Neural progenitor cell (in vitro differentiated cells): ENCODE measurements at regions not wholly inside any gene's neighbourhood (a gene's known extent, or its start where the extent isn't known, plus 50 kb on each side); places are given as distances from the start of the nearest gene placed in this dataset.

Experiments
- DNase-seq: peaks from one replicate; pipeline ENCODE4 v3.0.0-alpha.2; 2016; ENCODE audit warnings: low spot score
- H2AFZ ChIP-seq: fragments of 200-600 bp; sonication (generic); replicated peaks from 2 replicates; pipeline ENCODE4 v1.6.1; 2016; ENCODE audit warnings: antibody characterized with exemption
- H3F3A ChIP-seq: fragments of 200-600 bp; sonication (generic); 2 replicates; pipeline ENCODE4 v1.6.1; 2016; ENCODE audit warnings: antibody characterized with exemption, low read depth
- H3K27ac ChIP-seq: fragments of 200-600 bp; sonication (generic); 2 replicates; pipeline ENCODE4 v1.5.1; 2016; ENCODE audit warnings: mild to moderate bottlenecking
- H3K27me3 ChIP-seq: fragments of 200-600 bp; sonication (generic); 2 replicates; pipeline ENCODE4 v1.6.1; 2016; ENCODE audit warnings: mild to moderate bottlenecking, moderate library complexity
- H3K36me3 ChIP-seq: fragments of 200-600 bp; sonication (generic); 2 replicates; pipeline ENCODE4 v1.5.1; 2016
- H3K4me1 ChIP-seq: fragments of 200-600 bp; sonication (generic); 2 replicates; pipeline ENCODE4 v1.6.1; 2016; ENCODE audit warnings: mixed run types
- H3K4me2 ChIP-seq: fragments of 200-600 bp; sonication (generic); 2 replicates; pipeline ENCODE4 v1.6.1; 2016
- H3K4me3 ChIP-seq: fragments of 200-600 bp; sonication (generic); 2 replicates; pipeline ENCODE4 v1.5.1; 2016
- H3K79me2 ChIP-seq: fragments of 200-600 bp; sonication (generic); 2 replicates; pipeline ENCODE4 v1.6.1; 2016; ENCODE audit warnings: low read depth
- H3K9ac ChIP-seq: fragments of 200-600 bp; sonication (generic); 2 replicates; pipeline ENCODE4 v1.6.1; 2016
- H3K9me3 ChIP-seq: fragments of 200-600 bp; sonication (generic); 2 replicates; pipeline ENCODE4 v1.5.1; 2016; ENCODE audit warnings: low read depth
- H4K20me1 ChIP-seq: fragments of 200-600 bp; sonication (generic); 2 replicates; pipeline ENCODE4 v1.6.1; 2016; ENCODE audit warnings: low read depth
- H3K27ac Mint-ChIP-seq: 3 replicates; pipeline ENCODE4 v1.8.0; 2021; ENCODE audit warnings: mixed read lengths
- H3K27me3 Mint-ChIP-seq: 2 replicates; pipeline ENCODE4 v1.8.0; 2022; ENCODE audit warnings: low read depth, mild to moderate bottlenecking, inconsistent platforms, moderate library complexity, mixed read lengths; ENCODE audit not compliant: insufficient read depth
- H3K36me3 Mint-ChIP-seq: 3 replicates; pipeline ENCODE4 v1.8.0; 2021; ENCODE audit warnings: mixed read lengths
- H3K4me1 Mint-ChIP-seq: 3 replicates; pipeline ENCODE4 v1.8.0; 2021; ENCODE audit warnings: mixed read lengths
- H3K4me3 Mint-ChIP-seq: 3 replicates; pipeline ENCODE4 v1.8.0; 2021; ENCODE audit warnings: mild to moderate bottlenecking, moderate library complexity, mixed read lengths
- H3K9me3 Mint-ChIP-seq: 3 replicates; pipeline ENCODE4 v1.8.0; 2020; ENCODE audit warnings: mixed read lengths
- CTCF ChIP-seq: fragments of 200-600 bp; sonication (generic); IDR thresholded peaks from 2 replicates; pipeline ENCODE4 v1.5.1; 2017; ENCODE audit warnings: antibody characterized with exemption, mild to moderate bottlenecking
- EZH2 ChIP-seq: fragments of 200-600 bp; sonication (generic); IDR thresholded peaks from 2 replicates; pipeline ENCODE4 v1.6.1; 2017; ENCODE audit warnings: antibody characterized with exemption, mild to moderate bottlenecking, moderate library complexity
- EZH2phosphoT487 ChIP-seq: fragments of 200-600 bp; sonication (generic); IDR thresholded peaks from 2 replicates; pipeline ENCODE4 v1.6.1; 2017; ENCODE audit warnings: antibody characterized with exemption

GRCh38 chr10:105793071-105793470 is 1152.0 kb downstream of the SORCS3 start:
- Mint-ChIP-seq H3K4me1 (peaks cover 7% of the 10 kb centered on the region), H3K36me3 (no peaks in the 10 kb centered on the region), H3K27me3 (no peaks in the 10 kb centered on the region), H3K9me3 (no peaks in the 10 kb centered on the region), H3K27ac (no peak overlapping the region), H3K4me3 (no peak overlapping the region)
- no peaks in the 10 kb centered on the region for H4K20me1 ChIP-seq
- no peak overlapping the region for H3K27ac ChIP-seq
- peaks cover 8% of the 10 kb centered on the region for H3K4me1 ChIP-seq
- no peaks in the 10 kb centered on the region for H3K36me3 ChIP-seq
- no peaks in the 10 kb centered on the region for H3K27me3 ChIP-seq
- no peak overlapping the region for H3K4me3 ChIP-seq
- no peaks in the 10 kb centered on the region for H3K79me2 ChIP-seq
- no peak for DNase-seq
- no peak overlapping the region for H3K4me2 ChIP-seq
- H2AFZ ChIP-seq, result no peak overlapping the region
- no peak overlapping the region for H3K9ac ChIP-seq
- TF ChIP-seq EZH2phosphoT487 (no peak), CTCF (no peak), EZH2 (no peak)
- H3F3A ChIP-seq, result no peaks in the 10 kb centered on the region
- no peaks in the 10 kb centered on the region for H3K9me3 ChIP-seq

- H3K9ac ChIP-seq, result no peak overlapping the region
Measured at GRCh38 chr10:105785721-105786120, 1144.6 kb downstream of the SORCS3 start.

GRCh38 chr10:105783936-105784483 is 1142.9 kb downstream of the SORCS3 start:
- Mint-ChIP-seq H3K9me3 (peaks cover 23% of the 10 kb centered on the region), H3K27ac (no peak overlapping the region), H3K27me3 (peaks cover 2% of the 10 kb centered on the region), H3K4me1 (no peaks in the 10 kb centered on the region), H3K4me3 (no peak overlapping the region), H3K36me3 (no peaks in the 10 kb centered on the region)
- H3K9ac ChIP-seq, result no peak overlapping the region
- no peaks in the 10 kb centered on the region for H3K27me3 ChIP-seq
- DNase-seq, result no peak
- no peak overlapping the region for H3K4me3 ChIP-seq
- H3F3A ChIP-seq, result no peaks in the 10 kb centered on the region
- H3K9me3 ChIP-seq, result no peaks in the 10 kb centered on the region
- H4K20me1 ChIP-seq, result no peaks in the 10 kb centered on the region
- H2AFZ ChIP-seq, result no peak overlapping the region
- no peak overlapping the region for H3K27ac ChIP-seq
- no peak overlapping the region for H3K4me2 ChIP-seq
- no peaks in the 10 kb centered on the region for H3K4me1 ChIP-seq
- TF ChIP-seq CTCF (no peak), EZH2phosphoT487 (no peak), EZH2 (no peak)
- no peaks in the 10 kb centered on the region for H3K36me3 ChIP-seq
- H3K79me2 ChIP-seq, result no peaks in the 10 kb centered on the region

More at GRCh38 chr10:105785721-105786120, 1144.6 kb downstream of the SORCS3 start:
- Histone ChIP-seq H3K4me3 (no peak overlapping the region), H3K36me3 (no peaks in the 10 kb centered on the region), H3K9me3 (no peaks in the 10 kb centered on the region), H3F3A (no peaks in the 10 kb centered on the region), H4K20me1 (no peaks in the 10 kb centered on the region), H3K4me2 (no peak overlapping the region), H3K4me1 (no peaks in the 10 kb centered on the region), H3K27me3 (no peaks in the 10 kb centered on the region), H3K27ac (no peak overlapping the region), H2AFZ (no peak overlapping the region), H3K79me2 (no peaks in the 10 kb centered on the region)
- no peak overlapping the region for H3K27ac Mint-ChIP-seq
- peaks cover 23% of the 10 kb centered on the region for H3K9me3 Mint-ChIP-seq
- peaks cover 2% of the 10 kb centered on the region for H3K27me3 Mint-ChIP-seq
- H3K4me1 Mint-ChIP-seq, result no peaks in the 10 kb centered on the region
- no peak for DNase-seq
- H3K4me3 Mint-ChIP-seq, result no peak overlapping the region
- no peaks in the 10 kb centered on the region for H3K36me3 Mint-ChIP-seq
- no peak for TF ChIP-seq EZH2phosphoT487
- no peak for TF ChIP-seq EZH2
- TF ChIP-seq CTCF, result no peak
